Fibroblast of lung (primary cell): ENCODE measurements at regions not wholly inside any gene's neighbourhood (a gene's known extent, or its start where the extent isn't known, plus 50 kb on each side); places are given as distances from the start of the nearest gene placed in this dataset.
A peak's percentile ranks its signal among the peaks of the same experiment; 100 is the strongest.

Source experiments
- DNase-seq, 2 donors: peaks; one replicate each; pipeline versions ENCODE4 v3.0.0 to v3.0.0-alpha.2; 2010; ENCODE audit warnings: low read depth in 2 of 2
- H2AFZ ChIP-seq: 2 replicates; pipeline ENCODE4 v1.5.1; 2012; ENCODE audit warnings: low read length, control low read depth, inconsistent platforms
- H3K27ac ChIP-seq: 2 replicates; pipeline ENCODE4 v1.5.1; 2011; ENCODE audit warnings: low read length, control low read depth; ENCODE audit not compliant: insufficient read depth
- H3K27me3 ChIP-seq: 2 replicates; pipeline ENCODE4 v1.5.1; 2011; ENCODE audit warnings: mild to moderate bottlenecking, low read length; ENCODE audit not compliant: control insufficient read depth, insufficient read depth
- H3K36me3 ChIP-seq: 2 replicates; pipeline ENCODE4 v1.5.1; 2011; ENCODE audit warnings: low read length; ENCODE audit not compliant: control insufficient read depth, insufficient read depth
- H3K4me1 ChIP-seq: 2 replicates; pipeline ENCODE4 v1.5.1; 2011; ENCODE audit warnings: low read length; ENCODE audit not compliant: control insufficient read depth, insufficient read depth; ENCODE audit errors: extremely low read depth
- H3K4me2 ChIP-seq: 2 replicates; pipeline ENCODE4 v1.5.1; 2011; ENCODE audit warnings: low read length, control low read depth; ENCODE audit not compliant: insufficient read depth; ENCODE audit errors: extremely low read depth
- H3K4me3 ChIP-seq, 4 experiments: fragments of 200-600 bp in 1 of 4; sonication (generic) in 1 of 4; replicated peaks in 1 of 4; 2 replicates each; pipeline ENCODE4 v1.5.1; 2011 to 2016; ENCODE audit warnings: low read length in 4 of 4, low read depth in 3 of 4, mild to moderate bottlenecking in 3 of 4, control low read depth in 2 of 4, inconsistent platforms in 1 of 4, mixed read lengths in 1 of 4; ENCODE audit not compliant: insufficient read depth in 1 of 4; ENCODE audit errors: control extremely low read depth in 1 of 4
- H3K79me2 ChIP-seq: 2 replicates; pipeline ENCODE4 v1.5.1; 2012; ENCODE audit warnings: mild to moderate bottlenecking, low read length, inconsistent platforms; ENCODE audit not compliant: control insufficient read depth, insufficient read depth
- H3K9ac ChIP-seq: 2 replicates; pipeline ENCODE4 v1.5.1; 2011; ENCODE audit warnings: mild to moderate bottlenecking, low read length, control low read depth; ENCODE audit not compliant: insufficient read depth
- H3K9me3 ChIP-seq: 2 replicates; pipeline ENCODE4 v1.5.1; 2012; ENCODE audit warnings: low read depth, low read length; ENCODE audit not compliant: control insufficient read depth, insufficient read depth
- H4K20me1 ChIP-seq: 2 replicates; pipeline ENCODE4 v1.5.1; 2011; ENCODE audit warnings: low read length; ENCODE audit not compliant: control insufficient read depth, insufficient read depth; ENCODE audit errors: extremely low read depth
- EZH2 ChIP-seq: IDR thresholded peaks from 2 replicates; pipeline ENCODE4 v1.5.1; 2012; ENCODE audit warnings: low read length, control low read depth, mild to moderate bottlenecking; ENCODE audit errors: missing control alignments
- TF ChIP-seq, protein P1 (sequence below), 2 donors: IDR thresholded peaks in 1 of 2; conservative IDR thresholded peaks in 1 of 2; 1 replicate in 1 of 2; 2 replicates in 1 of 2; pipeline ENCODE4 v1.5.1; 2011 to 2012; ENCODE audit warnings: low read length in 2 of 2, control low read depth in 1 of 2, inconsistent platforms in 1 of 2, low read depth in 1 of 2, mild to moderate bottlenecking in 1 of 2

DNA sequence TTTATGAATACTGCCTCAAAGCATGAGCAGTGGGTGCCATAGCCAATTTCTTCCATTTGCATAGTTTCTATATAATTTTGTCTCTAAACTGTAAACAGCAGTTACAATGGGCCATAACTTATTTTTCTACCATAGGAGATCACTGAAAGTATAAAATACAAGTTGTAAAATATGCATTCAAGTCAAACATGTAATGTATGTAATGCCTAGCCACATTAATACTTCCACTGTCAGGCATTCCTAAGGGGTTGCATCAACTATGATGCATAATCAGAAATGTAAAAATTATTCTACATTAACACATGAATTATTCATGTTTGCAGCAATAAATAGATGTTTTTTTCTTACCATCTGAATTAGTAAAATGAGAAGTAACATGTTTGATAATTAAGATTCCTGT lies 560.3 kb upstream of the ZP4 start:
- TF ChIP-seq, protein P1, sequence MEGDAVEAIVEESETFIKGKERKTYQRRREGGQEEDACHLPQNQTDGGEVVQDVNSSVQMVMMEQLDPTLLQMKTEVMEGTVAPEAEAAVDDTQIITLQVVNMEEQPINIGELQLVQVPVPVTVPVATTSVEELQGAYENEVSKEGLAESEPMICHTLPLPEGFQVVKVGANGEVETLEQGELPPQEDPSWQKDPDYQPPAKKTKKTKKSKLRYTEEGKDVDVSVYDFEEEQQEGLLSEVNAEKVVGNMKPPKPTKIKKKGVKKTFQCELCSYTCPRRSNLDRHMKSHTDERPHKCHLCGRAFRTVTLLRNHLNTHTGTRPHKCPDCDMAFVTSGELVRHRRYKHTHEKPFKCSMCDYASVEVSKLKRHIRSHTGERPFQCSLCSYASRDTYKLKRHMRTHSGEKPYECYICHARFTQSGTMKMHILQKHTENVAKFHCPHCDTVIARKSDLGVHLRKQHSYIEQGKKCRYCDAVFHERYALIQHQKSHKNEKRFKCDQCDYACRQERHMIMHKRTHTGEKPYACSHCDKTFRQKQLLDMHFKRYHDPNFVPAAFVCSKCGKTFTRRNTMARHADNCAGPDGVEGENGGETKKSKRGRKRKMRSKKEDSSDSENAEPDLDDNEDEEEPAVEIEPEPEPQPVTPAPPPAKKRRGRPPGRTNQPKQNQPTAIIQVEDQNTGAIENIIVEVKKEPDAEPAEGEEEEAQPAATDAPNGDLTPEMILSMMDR (conservative IDR thresholded peaks at IDR 0.05 in 1 of 2, IDR thresholded peaks at IDR 0.05 in 1 of 2; ENCODE audit: low read depth in 1 of 2, low read length in 2 of 2), result no peak
- TF ChIP-seq EZH2, result no peak
- H3K27me3 ChIP-seq, result no peaks in the 10 kb centered on the region

DNA sequence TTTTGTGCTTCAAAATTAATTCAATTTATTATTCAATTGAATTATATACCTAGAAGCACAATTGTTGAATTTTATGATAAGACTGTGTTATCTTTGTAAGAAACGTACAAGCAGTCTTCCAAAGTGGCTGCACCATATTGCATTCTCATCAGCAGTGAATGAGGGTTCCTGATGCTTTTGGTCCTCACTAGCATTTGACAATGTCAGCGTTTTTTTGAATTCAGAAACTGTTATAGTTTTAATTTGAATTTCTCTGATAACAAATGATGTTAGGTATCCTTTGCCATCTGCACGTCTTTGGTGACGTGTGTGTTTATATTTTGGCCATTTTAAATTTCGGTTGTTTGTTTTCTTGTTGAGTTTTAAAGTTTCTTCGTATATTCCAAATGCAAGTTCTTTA lies 553.0 kb upstream of the ZP4 start:
- H3K27me3 ChIP-seq, result no peaks in the 10 kb centered on the region
- DNase-seq, result no peak
- no peaks in the 10 kb centered on the region for H3K4me1 ChIP-seq
- H3K9ac ChIP-seq, result no peak overlapping the region
- no peak overlapping the region for H3K4me3 ChIP-seq
- H3K36me3 ChIP-seq, result no peaks in the 10 kb centered on the region
- no peak for TF ChIP-seq EZH2
- TF ChIP-seq, protein P1 (conservative IDR thresholded peaks at IDR 0.05 in 1 of 2, IDR thresholded peaks at IDR 0.05 in 1 of 2; ENCODE audit: low read depth in 1 of 2, low read length in 2 of 2), result no peak
- no peaks in the 10 kb centered on the region for H4K20me1 ChIP-seq
- no peak overlapping the region for H2AFZ ChIP-seq
- no peaks in the 10 kb centered on the region for H3K9me3 ChIP-seq
- H3K27ac ChIP-seq, result no peak overlapping the region
- no peaks in the 10 kb centered on the region for H3K79me2 ChIP-seq
- no peak overlapping the region for H3K4me2 ChIP-seq

More for the DNA sequence above, 560.3 kb upstream of the ZP4 start:
- Histone ChIP-seq H3K4me3 (no peak overlapping the region), H3K9ac (no peak overlapping the region), H3K27ac (no peak overlapping the region), H2AFZ (no peak overlapping the region), H3K79me2 (no peaks in the 10 kb centered on the region), H3K9me3 (no peaks in the 10 kb centered on the region), H3K4me1 (no peaks in the 10 kb centered on the region), H3K36me3 (no peaks in the 10 kb centered on the region), H4K20me1 (no peaks in the 10 kb centered on the region), H3K4me2 (no peak overlapping the region)
- DNase-seq, result peak in 1 of 2 donors; percentile 19

DNA sequence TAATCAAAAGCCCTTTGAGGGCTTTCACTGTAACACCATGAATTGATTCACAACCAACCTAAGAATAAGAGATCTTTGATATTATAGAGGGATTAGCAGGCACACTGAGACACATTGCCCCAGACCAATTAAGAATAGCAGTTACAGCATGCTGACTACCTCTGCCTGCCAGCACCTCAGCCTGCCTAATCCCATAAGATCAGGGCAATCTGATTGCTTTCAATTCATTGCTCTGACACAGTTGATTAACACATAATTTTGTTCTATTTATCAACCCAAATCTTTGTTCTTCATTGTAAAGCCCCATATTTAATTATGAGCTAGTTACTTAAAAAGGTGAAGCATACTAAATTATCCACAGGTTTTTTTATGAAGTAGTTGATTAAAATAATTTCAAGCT lies 548.8 kb upstream of the ZP4 start:
- Histone ChIP-seq H3K9me3 (no peaks in the 10 kb centered on the region), H3K9ac (no peak overlapping the region), H3K4me3 (no peak overlapping the region), H2AFZ (no peak overlapping the region), H3K27ac (no peak overlapping the region), H3K4me2 (no peak overlapping the region), H4K20me1 (no peaks in the 10 kb centered on the region), H3K27me3 (no peaks in the 10 kb centered on the region), H3K79me2 (no peaks in the 10 kb centered on the region), H3K36me3 (no peaks in the 10 kb centered on the region), H3K4me1 (no peaks in the 10 kb centered on the region)
- TF ChIP-seq EZH2, result no peak
- TF ChIP-seq, protein P1 (conservative IDR thresholded peaks at IDR 0.05 in 1 of 2, IDR thresholded peaks at IDR 0.05 in 1 of 2; ENCODE audit: low read depth in 1 of 2, low read length in 2 of 2), result no peak
- no peak for DNase-seq
